MM.1S (cell line): ENCODE measurements at regions not wholly inside any gene's neighbourhood (a gene's known extent, or its start where the extent isn't known, plus 50 kb on each side); places are given as distances from the start of the nearest gene placed in this dataset.

Source experiments
- CTCF ChIP-seq: fragments of 300-600 bp; sonication (generic); IDR thresholded peaks from 2 replicates; pipeline ENCODE4 v1.5.1; 2016; ENCODE audit warnings: antibody characterized with exemption, low read length, mixed read lengths
- EZH2 ChIP-seq: fragments of 300-600 bp; sonication (generic); optimal IDR thresholded peaks from 2 replicates; pipeline ENCODE3; 2017; ENCODE audit warnings: low read depth, mild to moderate bottlenecking, antibody characterized with exemption, low read length, mixed read lengths

- TF ChIP-seq CTCF (no peak), EZH2 (no peak)
Measured at GRCh38 chr10:71911296-71911953, 52.8 kb upstream of the CHST3 start.
